SKM-1 treated with dmso at 0.1 percent for 144 hours (cell line): ENCODE measurements at regions not wholly inside any gene's neighbourhood (a gene's known extent, or its start where the extent isn't known, plus 50 kb on each side); places are given as distances from the start of the nearest gene placed in this dataset.

Source experiments
- DNase-seq: peaks from one replicate; lab custom pipeline; 2025; ENCODE audit not compliant: unreplicated experiment; lab: John Stamatoyannopoulos, UW

DNA sequence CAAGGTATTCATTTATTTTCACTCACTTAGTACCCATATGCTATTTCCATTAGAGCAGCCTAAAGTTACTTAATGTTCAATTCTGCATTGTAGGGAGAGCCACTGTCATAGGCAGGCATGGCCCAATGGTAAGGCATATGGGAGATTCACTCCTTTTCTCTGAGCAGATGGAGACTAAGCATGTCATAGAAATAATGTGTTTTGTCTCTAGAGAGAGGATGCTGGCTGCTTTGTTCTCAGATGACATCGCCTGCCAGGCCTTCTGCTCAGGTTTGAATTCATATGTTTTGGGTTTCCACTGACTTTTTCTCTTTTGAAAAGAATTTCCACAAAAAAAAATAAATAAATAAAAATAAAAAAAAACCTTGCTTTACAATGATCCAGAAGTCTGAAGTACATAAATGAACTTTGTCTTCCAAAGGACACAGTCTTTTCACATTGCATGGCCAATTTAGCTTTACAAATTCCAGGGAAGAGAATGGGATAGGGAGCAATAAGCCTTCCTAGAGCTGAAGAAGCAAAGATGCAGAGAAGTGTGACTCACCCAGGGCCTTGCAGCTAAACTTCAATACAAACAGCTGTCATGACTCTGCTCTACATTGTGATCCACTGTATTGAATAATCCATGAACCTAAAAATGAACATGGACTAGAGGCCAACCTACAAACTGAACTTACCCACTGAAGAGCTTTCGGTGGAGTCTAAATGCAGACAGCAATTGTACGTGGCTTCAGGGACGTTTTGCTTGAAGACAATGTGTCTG is 422.5 kb downstream of the CMPK2 start:
- no peak for DNase-seq

DNA sequence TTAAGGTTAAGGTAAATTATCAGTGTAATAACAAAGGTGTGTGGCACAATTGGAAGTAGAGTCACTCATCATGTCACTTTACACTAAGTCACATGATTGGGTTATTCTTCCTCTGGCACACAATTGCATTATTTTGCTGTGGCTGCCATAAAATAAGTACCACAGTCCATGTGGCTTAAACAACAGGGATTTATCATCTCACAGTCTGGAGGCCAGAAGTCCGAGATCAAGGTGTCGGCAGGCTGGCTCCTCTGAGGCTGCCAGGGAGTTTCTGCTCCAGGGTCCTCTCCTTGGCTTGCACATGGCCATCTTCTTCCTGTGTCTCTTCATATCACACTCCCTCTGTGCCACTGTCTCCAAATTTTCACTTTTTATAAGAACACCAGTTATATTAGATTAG is 421.2 kb downstream of the CMPK2 start:
- no peak for DNase-seq

DNA sequence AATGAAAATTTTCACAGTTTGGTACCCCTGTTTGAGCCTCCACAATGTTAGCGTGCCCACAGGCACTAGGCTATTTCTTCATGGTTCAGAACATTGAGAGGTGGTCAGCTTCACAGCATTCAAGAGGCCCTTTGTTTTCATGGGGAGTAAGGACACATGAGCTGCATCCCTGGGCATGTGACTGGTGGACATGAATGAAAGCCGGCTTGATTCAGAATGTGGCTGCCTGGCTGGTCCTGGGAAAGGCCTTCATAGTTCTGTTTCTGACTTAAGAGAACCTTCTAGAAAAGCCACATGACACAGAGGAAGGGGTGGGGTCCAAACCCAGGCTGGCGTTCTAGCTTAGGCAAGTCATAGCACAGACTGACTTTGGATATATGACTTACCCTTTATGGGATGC is 420.6 kb downstream of the CMPK2 start:
- no peak for DNase-seq

DNA sequence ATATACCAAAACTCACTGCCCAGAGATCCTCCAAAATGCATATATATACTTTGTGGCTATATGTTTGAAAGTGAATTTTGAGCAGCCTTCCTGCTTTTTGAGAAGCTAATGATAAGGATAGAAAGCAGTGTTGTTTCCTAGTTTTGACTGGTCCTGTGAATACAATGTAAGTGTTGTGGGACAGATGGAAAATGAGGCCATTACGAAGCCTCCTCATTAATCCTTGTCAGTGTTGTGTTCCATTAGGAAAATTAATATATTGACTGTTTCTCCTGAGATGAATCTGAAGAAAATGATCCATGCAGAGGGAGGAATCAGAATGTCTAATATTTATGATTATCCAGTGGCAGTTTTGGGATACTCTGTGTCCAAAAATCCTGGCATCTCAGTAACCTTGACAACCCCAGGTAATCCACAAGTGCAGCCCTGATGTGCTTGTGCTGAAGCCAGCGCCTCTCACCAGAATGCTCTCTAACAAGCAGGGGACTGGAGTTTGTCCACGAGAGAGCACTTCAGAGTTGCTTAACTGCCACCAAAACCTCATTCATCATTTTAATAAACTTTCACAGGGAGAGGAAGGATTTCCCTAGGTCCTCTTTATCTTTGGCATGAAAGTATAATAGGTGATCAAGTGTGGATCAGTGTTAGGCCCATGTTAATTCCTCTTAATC is 418.6 kb downstream of the CMPK2 start:
- DNase-seq = no peak

DNA sequence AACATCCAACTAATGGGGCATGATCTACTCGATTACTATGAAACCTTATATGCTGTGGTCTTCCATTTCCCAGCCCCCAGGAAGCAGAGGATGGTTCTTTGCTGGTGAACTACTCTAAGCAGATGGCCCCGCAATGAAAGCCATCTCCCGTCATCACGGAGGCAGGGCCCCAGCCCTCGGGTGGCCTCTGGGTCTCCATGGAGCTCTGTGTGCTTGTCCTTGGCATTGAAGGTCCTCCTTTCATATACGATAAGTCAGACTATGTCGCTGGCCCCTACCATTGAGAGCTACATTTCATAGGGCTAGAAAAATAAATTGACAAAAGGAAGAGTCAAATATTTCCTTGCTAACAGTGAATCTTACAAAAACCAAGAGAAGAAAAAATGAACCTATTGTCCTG is 416.8 kb downstream of the CMPK2 start:
- no peak for DNase-seq

DNA sequence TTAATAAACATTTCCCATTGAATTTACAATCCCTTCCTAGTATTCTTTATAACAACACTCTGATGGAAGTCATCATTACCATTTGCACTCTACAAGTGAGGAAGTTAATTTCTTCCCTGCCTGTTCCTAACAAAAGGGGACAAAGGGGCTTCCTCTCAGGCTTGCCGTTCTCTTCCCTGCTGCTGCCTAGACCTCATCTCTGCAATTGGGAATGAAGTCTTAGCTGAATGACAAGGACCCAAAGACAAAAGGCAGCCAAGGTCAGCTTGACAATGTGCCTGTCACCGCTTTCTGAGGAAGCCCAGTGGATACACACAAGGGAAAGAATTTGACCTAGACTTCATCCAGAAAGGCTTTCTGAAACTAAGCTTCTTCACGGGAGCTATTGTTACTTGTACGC is 416.4 kb downstream of the CMPK2 start:
- no peak for DNase-seq

DNA sequence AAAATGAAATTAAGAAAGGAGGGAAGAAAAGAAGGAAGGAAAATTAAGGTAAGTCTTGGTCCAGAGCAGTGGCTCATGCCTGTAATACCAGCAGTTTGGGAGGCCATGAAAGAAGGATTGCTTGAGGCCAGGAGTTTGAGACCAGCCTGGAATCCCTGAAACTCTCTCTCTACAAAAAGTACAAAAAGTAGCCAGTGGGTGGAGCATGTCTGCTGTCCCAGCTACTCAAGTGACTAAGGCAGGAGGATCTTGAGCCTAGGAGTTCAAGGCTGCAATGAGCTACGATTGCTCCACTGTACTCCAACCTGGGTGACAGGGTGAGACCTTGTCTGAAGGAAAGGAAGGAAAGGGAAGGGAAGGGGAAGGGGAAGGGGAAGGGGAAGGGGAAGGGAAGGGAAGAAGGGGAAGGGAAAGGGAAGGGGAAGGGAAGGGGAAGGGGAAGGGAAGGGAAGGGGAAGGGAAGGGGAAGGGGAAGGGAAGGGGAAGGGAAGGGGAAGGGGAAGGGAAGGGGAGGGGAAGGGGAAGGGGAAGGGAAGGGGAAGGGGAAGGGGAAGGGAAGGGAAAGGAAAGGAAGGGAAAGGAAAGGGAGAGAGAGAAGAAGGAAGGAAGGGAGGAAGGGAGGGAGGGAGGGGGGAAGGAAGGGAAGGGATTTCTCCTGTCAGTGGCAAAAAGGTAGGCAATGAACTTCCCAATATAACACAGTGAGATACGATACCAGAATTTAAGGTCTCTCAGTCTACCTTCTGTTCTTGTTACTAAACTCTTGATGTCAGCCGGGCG is 412.8 kb downstream of the CMPK2 start:
- no peak for DNase-seq

DNA sequence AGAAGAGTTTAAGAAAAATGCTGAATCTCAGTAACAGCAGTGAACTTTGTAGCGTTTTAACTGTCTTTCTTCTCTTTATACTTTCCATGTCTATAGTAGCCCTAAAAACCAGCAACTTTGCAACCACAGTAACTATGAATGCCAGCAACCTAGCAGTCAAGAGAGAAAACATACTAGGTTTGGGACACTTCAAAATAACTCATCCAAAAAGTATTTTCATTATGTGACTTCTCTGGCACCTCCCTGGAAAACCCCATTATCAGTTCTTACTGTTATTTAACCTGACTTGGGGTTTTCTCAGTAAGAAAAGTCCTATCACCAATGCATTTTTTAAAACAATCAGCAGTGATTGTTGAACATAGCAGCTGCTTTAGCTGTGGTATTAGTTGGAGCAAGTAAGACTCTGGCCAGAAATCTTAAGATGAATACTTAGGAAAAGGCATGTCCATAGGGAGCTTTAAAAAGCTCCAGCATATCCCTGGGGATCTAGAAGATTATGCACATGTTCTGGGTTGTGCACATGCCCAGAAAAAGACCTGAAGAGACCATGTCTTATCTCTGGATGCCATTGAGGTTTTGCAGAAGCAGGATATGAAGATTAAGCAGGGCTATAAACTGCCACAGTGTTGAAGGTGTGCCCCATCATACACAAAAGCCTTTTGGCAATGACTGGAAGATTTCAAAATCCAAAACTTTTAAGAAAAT is 411.3 kb downstream of the CMPK2 start:
- DNase-seq = no peak

DNA sequence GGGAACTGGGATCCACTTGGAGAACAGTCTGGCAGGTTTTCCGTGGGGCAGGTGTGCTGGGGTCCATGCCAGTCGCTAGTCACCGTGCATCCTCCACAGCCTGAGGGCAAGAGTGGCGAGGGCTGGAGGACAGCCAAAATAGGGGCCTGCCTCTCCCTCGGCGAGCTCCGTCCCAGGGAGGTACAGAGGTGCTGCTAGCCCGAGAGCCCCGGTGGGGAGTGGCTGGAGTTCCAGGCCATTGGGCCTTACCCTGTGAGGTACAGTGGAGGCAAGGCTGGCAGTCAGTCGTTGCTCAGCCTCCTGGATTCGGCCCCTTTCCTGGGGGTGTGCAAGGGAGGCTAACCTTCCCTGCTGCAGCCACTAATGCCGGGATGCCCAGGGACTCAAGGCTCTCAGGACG is 406.6 kb downstream of the CMPK2 start:
- no peak for DNase-seq

DNA sequence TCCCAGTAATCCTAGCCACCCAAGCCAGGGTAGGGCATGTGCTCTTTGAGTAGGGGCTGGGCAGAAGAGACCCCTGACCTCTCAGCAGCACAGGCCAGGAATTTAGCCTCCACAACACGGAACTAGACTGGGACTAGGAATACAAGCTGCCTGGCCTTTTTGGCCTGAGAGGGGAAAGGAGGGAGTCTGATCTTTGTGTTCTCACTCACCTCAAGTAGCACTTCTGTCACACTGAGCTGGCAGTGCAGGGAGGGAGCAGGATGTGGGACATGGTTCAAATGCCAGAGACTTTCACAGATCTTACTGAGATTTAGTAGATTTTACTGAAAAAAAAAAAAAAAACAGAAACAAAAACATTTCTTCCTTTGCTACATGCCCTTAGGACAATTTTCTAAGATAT is 395.2 kb downstream of the CMPK2 start:
- no peak for DNase-seq

DNA sequence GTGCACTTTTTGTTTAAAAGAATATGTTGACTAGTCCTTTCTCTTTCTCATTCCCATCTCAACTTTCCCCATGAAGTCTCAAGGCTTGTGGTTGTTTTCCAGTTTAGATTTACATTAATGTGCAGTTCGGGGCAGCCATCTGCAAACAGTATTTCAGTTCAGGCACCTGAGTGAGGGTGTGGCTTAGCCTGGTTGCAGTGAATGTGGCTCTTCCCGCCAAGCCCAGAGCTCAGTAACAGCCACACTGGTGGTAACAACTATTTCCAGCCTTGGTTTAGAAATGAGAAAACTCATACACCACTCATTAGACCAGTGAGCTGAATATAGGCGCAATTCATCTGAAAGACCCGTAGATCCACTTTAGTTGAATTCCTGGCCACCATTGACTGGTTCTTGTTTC is 394.3 kb downstream of the CMPK2 start:
- DNase-seq = no peak

DNA sequence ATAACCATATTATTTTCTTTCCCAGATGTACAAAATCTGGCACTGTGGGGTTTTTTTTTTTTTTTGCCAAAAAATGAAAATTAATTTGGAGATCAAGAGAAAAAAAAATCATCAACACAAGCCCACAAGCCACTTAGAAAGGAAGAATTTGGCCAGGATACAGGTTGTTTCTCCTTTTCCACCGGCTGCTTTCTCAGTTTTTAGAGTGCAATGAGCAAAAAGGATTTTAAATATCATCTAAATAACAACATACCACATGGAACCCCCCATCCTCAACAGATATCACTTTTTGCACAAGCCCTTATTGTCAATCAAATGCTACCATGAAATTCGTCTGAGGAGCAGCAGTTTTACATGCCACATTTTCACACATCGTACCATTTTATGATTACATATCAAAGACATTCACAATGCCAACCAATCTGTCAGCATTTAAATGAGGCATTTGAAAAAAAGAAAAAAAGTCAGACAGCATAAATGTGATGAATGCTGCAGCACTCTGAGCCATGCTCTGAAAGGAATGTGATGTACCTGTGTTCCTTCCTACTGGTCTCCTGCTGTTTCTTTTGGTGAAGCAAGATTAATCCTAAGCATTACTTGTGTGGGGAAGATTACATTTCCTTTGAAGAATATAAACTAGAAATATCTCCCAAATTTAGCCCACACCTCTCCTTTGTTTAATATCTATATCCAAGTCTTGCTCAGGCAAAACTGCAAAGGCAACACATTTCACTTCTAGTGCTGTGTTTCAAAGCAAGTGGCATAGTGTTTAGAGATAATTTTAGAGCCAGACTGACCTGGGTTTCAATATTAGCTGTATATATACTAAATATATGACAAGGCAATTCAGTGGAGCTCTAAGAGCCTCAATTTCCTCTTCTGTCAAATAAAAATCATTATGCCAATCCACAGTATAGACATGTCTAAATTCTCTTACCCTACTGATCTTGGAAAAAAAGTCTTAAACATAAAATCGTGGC is 391.3 kb downstream of the CMPK2 start:
- DNase-seq = no peak

DNA sequence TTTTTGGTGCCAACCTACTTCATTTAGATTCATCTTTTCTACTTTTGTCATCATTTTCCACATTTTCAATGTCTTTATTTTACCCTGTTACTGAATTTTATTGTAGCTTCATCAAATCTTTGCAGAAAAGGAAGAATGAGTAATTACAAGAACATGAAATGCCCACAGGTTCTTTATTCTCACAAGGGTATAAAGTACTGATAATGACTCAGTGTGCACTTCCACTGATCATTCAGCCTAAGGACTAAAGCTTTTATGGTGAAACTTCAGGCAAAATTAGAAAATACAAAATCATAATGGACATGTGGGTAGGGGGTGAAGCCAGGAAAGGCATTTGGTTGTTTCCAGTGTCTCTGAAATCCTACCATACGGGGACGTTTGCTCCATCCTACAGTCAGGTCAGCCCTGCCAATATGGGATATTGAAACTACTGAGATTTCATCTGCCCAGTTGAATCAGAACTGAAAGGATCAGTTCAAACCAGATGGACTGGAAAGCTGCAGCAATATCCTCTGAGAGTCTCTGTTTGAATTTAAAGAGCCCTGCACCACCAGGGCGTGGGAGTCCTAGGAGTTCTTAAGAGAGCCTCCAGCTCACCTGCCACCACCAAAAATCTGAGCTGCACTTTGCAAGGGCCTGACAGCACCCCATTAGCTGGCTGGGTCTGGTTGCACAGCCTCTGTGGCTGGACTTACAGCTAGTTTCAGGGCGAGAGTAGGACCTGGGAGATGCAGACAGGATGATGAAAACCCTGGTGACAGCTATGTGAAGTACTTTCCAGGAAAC is 390.4 kb downstream of the CMPK2 start:
- no peak for DNase-seq

DNA sequence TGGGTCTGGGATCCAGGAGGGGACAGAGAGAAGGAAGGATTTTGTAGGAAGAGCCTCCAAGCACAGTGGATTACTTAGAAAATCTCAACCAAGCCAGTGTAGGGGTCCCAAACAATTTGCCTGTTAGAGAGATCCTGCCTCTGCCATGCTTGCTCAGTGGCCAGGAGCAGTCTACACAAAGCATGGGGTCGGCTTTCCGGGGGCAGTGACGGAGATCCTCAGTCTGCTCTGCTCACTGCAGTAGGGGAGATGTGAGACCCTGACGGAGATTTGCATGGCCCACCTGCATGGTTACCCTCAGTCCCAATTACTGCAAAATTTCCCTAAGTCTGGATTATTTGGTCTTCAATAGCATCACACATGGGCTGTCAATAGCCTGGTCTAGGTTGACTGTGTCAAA is 385.2 kb downstream of the CMPK2 start:
- DNase-seq = no peak

DNA sequence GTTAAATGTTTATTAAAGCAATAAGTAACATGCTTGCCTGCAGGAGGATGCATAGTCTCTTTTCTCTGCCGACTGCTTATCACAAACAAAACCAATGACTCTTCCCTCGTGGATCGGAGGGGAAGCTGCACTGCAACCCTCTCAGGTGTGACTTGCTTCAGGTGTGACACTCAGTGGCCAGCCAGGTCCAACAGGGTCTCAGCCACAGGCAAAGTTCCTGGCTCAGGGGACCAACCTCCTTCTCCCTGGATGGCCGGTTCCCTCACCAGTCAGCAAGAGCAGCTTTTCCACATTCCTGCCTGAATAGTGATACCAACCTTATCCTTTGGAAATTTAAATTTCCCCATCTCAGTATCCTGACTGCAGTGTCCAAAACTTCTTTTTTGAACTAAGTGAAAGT is 383.5 kb downstream of the CMPK2 start:
- no peak for DNase-seq

DNA sequence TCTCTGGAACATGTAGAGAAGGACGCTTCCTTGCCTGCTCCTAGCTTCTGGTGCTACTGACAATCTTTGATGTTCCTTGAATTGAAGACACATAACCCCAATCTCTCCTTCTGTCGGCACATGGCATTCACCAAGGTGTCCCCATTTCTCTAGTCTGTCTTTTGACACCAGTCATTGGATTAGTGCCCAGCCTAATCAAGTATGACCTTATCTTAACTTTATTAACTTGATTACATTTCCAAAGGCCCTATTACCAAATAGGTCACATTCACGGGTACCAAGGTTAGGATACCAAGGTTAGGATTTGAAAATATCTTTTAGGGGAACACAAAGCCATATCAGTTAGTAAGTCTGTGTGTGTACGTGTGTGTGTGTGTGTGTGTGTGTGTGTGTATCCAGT is 377.9 kb downstream of the CMPK2 start:
- DNase-seq = no peak

DNA sequence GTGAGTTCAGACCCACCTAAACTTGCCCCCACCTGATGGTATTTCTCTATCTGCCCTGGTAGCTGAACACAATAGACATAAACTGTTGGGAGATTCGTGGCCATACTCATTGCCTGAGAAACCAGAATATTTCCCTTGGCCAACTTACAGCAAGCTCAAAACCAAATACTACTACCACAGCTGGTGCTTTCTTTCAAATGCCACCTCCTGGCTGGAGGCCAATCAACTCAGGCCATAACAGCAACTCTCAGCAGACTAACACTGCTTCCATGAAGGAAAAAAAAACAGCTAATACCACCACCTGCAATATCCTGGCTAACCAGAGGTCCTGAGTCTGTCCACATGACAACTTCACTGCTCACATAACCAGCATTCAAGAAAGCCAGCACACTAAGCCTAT is 373.1 kb downstream of the CMPK2 start:
- DNase-seq = no peak

DNA sequence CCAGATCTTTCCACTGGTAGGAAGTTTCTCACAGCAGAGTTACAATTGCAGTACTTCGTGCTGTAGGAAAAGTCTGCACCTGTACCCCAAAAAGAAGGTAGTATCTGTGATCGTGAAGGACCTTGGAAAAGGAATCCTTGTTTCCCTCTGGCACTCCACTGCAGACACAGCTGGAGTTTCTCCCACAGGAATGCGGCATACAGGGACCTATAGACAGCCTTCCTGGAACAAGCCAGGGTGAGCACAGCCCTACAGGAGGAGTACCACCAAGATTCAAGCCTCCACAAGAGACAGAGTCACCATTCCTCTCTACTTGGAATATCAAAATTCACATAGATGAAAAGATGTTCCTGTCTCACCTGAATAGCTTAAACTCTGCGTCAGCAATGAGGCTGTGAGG is 372.4 kb downstream of the CMPK2 start:
- no peak for DNase-seq

DNA sequence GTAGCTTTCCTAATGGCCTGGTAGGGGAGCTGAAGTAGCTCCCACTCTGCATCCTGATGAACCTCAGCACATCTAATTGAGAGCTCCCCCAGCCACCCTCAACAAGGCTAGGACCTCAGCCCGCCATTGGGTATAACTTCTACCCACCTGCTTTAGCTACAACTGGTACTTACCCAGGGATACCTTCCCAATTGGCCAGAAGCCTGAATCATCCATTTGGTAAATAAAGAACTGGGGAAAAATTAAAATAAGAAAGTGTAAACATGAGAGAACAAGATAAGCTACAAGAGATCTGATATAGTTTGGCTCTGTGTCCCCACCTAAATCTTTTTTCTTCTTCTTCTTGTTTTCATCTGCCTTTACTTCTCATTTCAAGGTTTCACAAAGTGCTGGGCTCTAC is 372.0 kb downstream of the CMPK2 start:
- no peak for DNase-seq

DNA sequence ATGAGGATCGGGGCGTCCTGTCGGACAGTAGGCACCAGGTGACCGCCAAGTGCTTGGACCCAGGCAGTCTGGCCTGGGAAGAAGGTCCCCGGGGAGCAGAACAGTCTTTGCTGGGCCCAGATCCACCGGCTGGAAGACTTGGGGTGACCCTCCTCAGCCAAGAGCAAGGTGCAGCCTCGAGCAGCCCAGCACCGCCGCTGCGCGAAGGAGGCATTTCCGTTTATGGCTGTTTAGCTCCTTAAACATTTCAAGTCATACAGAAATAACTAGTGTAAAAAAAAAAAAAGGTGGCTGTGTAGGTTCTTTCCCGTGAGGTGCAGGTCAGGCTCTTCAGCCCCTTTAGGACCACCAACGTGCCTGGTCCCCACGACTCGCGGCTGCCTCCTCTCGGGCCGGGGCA is 370.2 kb downstream of the CMPK2 start:
- no peak for DNase-seq
